PC-3 (cell line): ENCODE measurements at regions not wholly inside any gene's neighbourhood (a gene's known extent, or its start where the extent isn't known, plus 50 kb on each side); places are given as distances from the start of the nearest gene placed in this dataset.
A peak's percentile ranks its signal among the peaks of the same experiment; 100 is the strongest.

Experiments
- ATAC-seq: fragments of 200-7000 bp; cut with Tn5 transposase; 2 replicates; pipeline ENCODE4 v1.9.1; 2020; ENCODE audit warnings: mild to moderate bottlenecking, moderate library complexity
- BruUV-seq: library from RNA; stranded (reverse); fragments of 400-500 nt; replicated peaks from 2 replicates; lab custom pipeline; 2021; lab: Mats Ljungman, UMichigan
- CTCF ChIA-PET: fragments of 300-600 bp; sonication (Branson Sonifier 250); formaldehyde crosslinking; loops from one replicate; lab custom pipeline; 2022; ENCODE audit warnings: antibody characterized with exemption; lab: Charles Lee
- POLR2A ChIA-PET: fragments of 300-600 bp; sonication (Branson Sonifier 250); formaldehyde crosslinking; loops from one replicate; lab custom pipeline; 2022; ENCODE audit warnings: antibody characterized with exemption; ENCODE audit not compliant: unreplicated experiment; lab: Charles Lee
- DNase-seq: peaks from one replicate; pipeline ENCODE4 v3.0.0-alpha.2; 2015
- H2AFZ ChIP-seq: fragments of 300-600 bp; sonication (generic); 2 replicates; pipeline ENCODE4 v1.6.0; 2016; ENCODE audit warnings: antibody characterized with exemption, low read length
- H3F3A ChIP-seq: fragments of 300-600 bp; sonication (generic); one replicate; pipeline ENCODE4 v1.6.0; 2017; ENCODE audit warnings: antibody characterized with exemption, low read length, control low read depth, mild to moderate bottlenecking; ENCODE audit not compliant: unreplicated experiment
- H3K27ac ChIP-seq: fragments of 300-600 bp; sonication (generic); 2 replicates; pipeline ENCODE4 v1.5.1; 2016; ENCODE audit warnings: mild to moderate bottlenecking, low read length
- H3K27me3 ChIP-seq: fragments of 300-600 bp; sonication (generic); 2 replicates; pipeline ENCODE4 v1.6.1; 2016; ENCODE audit warnings: low read length, mixed read lengths
- H3K36me3 ChIP-seq: fragments of 300-600 bp; sonication (generic); 2 replicates; pipeline ENCODE4 v1.6.1; 2016; ENCODE audit warnings: low read depth, mixed run types, low read length, mixed read lengths
- H3K4me1 ChIP-seq: fragments of 300-600 bp; sonication (generic); 2 replicates; pipeline ENCODE4 v1.5.1; 2016; ENCODE audit warnings: low read length; ENCODE audit not compliant: insufficient read depth
- H3K4me2 ChIP-seq: fragments of 300-600 bp; sonication (generic); 2 replicates; pipeline ENCODE4 v1.6.0; 2016; ENCODE audit warnings: low read length
- H3K4me3 ChIP-seq: fragments of 300-600 bp; sonication (generic); 2 replicates; pipeline ENCODE4 v1.5.1; 2016; ENCODE audit warnings: mild to moderate bottlenecking, low read length, mixed read lengths
- H3K79me2 ChIP-seq: fragments of 300-600 bp; sonication (generic); 2 replicates; pipeline ENCODE4 v1.6.1; 2017; ENCODE audit warnings: low read length, mixed read lengths
- H3K9ac ChIP-seq: fragments of 300-600 bp; sonication (generic); 2 replicates; pipeline ENCODE4 v1.6.0; 2016; ENCODE audit warnings: mild to moderate bottlenecking, low read length
- H3K9me2 ChIP-seq: fragments of 300-600 bp; sonication (generic); replicated peaks from 2 replicates; pipeline ENCODE4 v1.6.1; 2016; ENCODE audit warnings: mixed run types, low read length, mixed read lengths
- H3K9me3 ChIP-seq: fragments of 300-600 bp; sonication (generic); 2 replicates; pipeline ENCODE4 v1.6.1; 2016; ENCODE audit warnings: low read length, mixed read lengths
- H4K20me1 ChIP-seq: fragments of 300-600 bp; sonication (generic); 2 replicates; pipeline ENCODE4 v1.6.1; 2016; ENCODE audit warnings: low read length, mixed read lengths
- EZH2 ChIP-seq: fragments of 300-600 bp; sonication (generic); IDR thresholded peaks from one replicate; pipeline ENCODE4 v1.6.1; 2017; ENCODE audit warnings: antibody characterized with exemption, mild to moderate bottlenecking, low read length; ENCODE audit not compliant: unreplicated experiment
- EZH2phosphoT487 ChIP-seq: fragments of 300-600 bp; sonication (generic); IDR thresholded peaks from 2 replicates; pipeline ENCODE4 v1.6.1; 2018; ENCODE audit warnings: mild to moderate bottlenecking, antibody characterized with exemption, low read length, borderline replicate concordance
- intact Hi-C: fragments of 100-400 bp; cut with micrococcal nuclease; formaldehyde crosslinking; loops from 2 replicates; pipeline ENCODE4 v1.9.0; 2023
- TF ChIP-seq, protein P1 (sequence below): fragments of 300-600 bp; sonication (generic); conservative IDR thresholded peaks from 2 replicates; pipeline ENCODE4 v1.5.1; 2017; ENCODE audit warnings: antibody characterized with exemption, low read depth, mild to moderate bottlenecking, low read length

DNA sequence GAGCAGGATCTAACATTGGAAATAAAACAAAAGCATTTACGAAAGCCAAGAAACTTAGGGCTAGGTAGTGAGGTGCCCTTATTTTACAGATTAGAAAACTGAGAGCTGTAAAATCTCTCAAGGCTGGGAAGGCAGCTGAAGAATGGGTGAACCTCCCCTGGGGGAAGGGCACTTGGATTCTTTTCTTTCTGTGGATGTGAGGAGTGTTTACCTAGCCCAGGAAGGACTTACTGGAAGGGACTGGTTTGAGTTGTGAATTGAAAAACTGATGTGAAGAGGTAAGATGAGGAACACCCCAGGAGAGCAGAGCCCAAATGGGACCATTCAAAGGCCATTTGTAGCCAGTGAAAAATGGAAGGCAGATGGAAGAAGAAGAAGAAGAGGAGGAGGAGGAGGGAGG is 74.7 kb upstream of the NGF start:
- H2AFZ ChIP-seq: no peak overlapping the region
- no peak overlapping the region for H3K4me2 ChIP-seq
- DNase-seq (no peak), ATAC-seq (no peak)
- no peak for TF ChIP-seq EZH2phosphoT487
- TF ChIP-seq, protein P1, sequence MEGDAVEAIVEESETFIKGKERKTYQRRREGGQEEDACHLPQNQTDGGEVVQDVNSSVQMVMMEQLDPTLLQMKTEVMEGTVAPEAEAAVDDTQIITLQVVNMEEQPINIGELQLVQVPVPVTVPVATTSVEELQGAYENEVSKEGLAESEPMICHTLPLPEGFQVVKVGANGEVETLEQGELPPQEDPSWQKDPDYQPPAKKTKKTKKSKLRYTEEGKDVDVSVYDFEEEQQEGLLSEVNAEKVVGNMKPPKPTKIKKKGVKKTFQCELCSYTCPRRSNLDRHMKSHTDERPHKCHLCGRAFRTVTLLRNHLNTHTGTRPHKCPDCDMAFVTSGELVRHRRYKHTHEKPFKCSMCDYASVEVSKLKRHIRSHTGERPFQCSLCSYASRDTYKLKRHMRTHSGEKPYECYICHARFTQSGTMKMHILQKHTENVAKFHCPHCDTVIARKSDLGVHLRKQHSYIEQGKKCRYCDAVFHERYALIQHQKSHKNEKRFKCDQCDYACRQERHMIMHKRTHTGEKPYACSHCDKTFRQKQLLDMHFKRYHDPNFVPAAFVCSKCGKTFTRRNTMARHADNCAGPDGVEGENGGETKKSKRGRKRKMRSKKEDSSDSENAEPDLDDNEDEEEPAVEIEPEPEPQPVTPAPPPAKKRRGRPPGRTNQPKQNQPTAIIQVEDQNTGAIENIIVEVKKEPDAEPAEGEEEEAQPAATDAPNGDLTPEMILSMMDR: no peak
- TF ChIP-seq EZH2: no peak
- H3K9me3 ChIP-seq: no peaks in the 10 kb centered on the region
- no peaks in the 10 kb centered on the region for H3F3A ChIP-seq
- no peaks in the 10 kb centered on the region for H3K9me2 ChIP-seq
- CTCF ChIA-PET: no interaction called here
- 0 out of 2 replicates have a peak overlapping the region, but pooled peaks have one; percentile 2 for H3K27ac ChIP-seq
- peaks cover 30% of the 10 kb centered on the region; the same call in 1 of the 2 replicates for H3K4me1 ChIP-seq
- H3K79me2 ChIP-seq: no peaks in the 10 kb centered on the region
- H3K4me3 ChIP-seq: no peak overlapping the region
- H4K20me1 ChIP-seq: no peaks in the 10 kb centered on the region
- no peaks in the 10 kb centered on the region for H3K27me3 ChIP-seq
- no peaks in the 10 kb centered on the region for H3K36me3 ChIP-seq
- no TSS peak for BruUV-seq
- POLR2A ChIA-PET: no interaction called here
- intact Hi-C loops: no loop called here
- H3K9ac ChIP-seq: no peak overlapping the region

DNA sequence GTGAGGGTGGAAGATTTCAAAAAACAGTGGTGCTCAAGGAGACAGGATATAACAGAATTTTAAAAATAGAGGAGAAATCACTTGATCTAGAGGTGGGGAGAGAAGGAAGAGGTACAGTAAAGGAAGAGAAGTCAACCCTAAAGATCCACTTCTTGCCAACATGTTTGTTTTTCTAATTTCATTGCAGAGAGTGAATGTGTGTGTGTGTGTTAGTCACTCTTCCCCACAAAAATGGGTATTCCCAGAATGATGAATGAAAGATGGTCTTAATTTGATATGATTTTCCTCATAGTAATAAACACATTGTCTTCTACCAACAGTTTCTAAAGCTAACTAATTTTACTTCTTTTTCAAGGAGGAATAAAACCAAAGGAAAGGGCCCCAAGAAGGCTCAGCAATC is 74.2 kb upstream of the NGF start:
- Histone ChIP-seq H2AFZ (no peak overlapping the region), H3K79me2 (no peaks in the 10 kb centered on the region), H4K20me1 (no peaks in the 10 kb centered on the region), H3K36me3 (no peaks in the 10 kb centered on the region), H3F3A (no peaks in the 10 kb centered on the region), H3K9me3 (no peaks in the 10 kb centered on the region), H3K4me3 (no peak overlapping the region), H3K27me3 (no peaks in the 10 kb centered on the region), H3K4me1 (peaks cover 30% of the 10 kb centered on the region; the same call in 1 of the 2 replicates), H3K9ac (no peak overlapping the region), H3K27ac (peak overlapping the region; percentile 30), H3K9me2 (no peaks in the 10 kb centered on the region), H3K4me2 (no peak overlapping the region)
- POLR2A ChIA-PET: interaction anchor here (0.7 kb wide), 1 partner anchor 74 kb away, joined by 3 read pairs; the partner anchor contains the start of gene NGF
- no peak for DNase-seq
- ATAC-seq: peak; percentile 14; the same call in 1 of the 2 replicates
- BruUV-seq: no TSS peak
- intact Hi-C loops: no loop called here
- CTCF ChIA-PET: no interaction called here
- no peak for TF ChIP-seq EZH2
- TF ChIP-seq EZH2phosphoT487: no peak
- TF ChIP-seq, protein P1: no peak

DNA sequence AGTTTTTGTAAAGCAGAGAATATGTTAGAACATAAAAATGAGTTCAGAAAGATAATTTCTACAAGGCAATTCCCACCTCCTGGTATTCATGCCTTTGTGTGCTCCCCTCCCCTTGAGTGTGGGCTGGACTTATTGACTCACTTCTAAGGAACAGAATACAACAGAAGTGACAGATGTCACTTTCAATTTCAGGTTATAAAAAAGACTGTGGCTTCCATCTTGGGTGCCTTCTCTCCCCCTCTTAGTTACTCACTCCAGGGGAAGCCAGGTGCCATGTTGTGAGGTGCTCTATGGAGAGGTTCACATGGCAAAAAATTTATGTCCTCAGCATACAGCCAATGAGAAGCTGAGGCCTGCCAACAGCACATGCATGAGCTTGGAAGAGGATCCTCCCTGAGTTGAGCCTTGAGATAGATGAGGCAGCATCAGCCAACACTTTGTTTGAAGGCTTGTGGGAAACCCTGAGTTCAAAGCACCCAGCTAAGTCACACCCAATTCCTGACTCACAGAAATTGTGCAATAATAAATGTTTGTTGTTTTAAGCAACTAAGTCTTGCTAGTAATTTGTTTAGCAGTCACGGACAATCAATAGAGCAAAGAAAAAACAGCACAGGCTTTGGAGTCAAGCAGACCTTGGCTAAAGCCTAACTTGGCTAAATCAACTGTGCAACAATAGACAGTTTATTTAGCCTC is 73.5 kb upstream of the NGF start:
- H3K27me3 ChIP-seq: no peaks in the 10 kb centered on the region
- no peak overlapping the region for H3K4me3 ChIP-seq
- no peak overlapping the region for H3K9ac ChIP-seq
- H3K9me2 ChIP-seq: no peaks in the 10 kb centered on the region
- no peaks in the 10 kb centered on the region for H3F3A ChIP-seq
- H3K4me1 ChIP-seq: peaks cover 30% of the 10 kb centered on the region; the same call in 1 of the 2 replicates
- CTCF ChIA-PET: no interaction called here
- no TSS peak for BruUV-seq
- ATAC-seq (peak; percentile 40), DNase-seq (peak; percentile 70)
- H3K4me2 ChIP-seq: no peak overlapping the region
- no peaks in the 10 kb centered on the region for H3K9me3 ChIP-seq
- no peak for TF ChIP-seq EZH2phosphoT487
- TF ChIP-seq, protein P1: no peak
- peak overlapping the region; percentile 30 for H3K27ac ChIP-seq
- POLR2A ChIA-PET: interaction anchor here (0.6 to 0.7 kb wide), 2 partner anchors 15 to 73 kb away, joined by 3 read pairs; partner anchors contain the start of gene NGF
- H4K20me1 ChIP-seq: no peaks in the 10 kb centered on the region
- no peaks in the 10 kb centered on the region for H3K79me2 ChIP-seq
- intact Hi-C loops: no loop called here
- no peaks in the 10 kb centered on the region for H3K36me3 ChIP-seq
- H2AFZ ChIP-seq: no peak overlapping the region
